ENCODE measurements at regions not wholly inside any gene's neighbourhood (a gene's known extent, or its start where the extent isn't known, plus 50 kb on each side); places are given as distances from the start of the nearest gene placed in this dataset.

DNA sequence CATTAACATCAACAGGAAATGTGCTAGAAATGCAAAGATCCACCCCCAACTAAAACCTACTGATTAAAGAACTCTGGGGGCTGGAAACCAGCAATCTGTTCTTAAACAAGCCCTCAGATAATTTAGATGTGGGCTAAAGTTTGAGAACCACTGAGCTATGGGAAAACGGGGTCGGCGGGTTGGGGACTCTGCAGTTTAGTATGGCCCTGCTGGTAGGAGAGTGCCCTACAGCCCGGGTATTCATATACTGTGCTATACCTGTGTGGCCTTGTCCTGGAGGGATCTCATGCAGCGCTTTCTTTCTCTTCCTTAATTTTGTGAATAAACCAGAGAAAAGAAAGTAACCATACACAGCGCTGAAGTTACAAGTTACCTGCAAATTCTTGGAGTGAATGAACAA is 189.7 kb upstream of the GBE1 start:
- DNase-seq: no peak

DNA sequence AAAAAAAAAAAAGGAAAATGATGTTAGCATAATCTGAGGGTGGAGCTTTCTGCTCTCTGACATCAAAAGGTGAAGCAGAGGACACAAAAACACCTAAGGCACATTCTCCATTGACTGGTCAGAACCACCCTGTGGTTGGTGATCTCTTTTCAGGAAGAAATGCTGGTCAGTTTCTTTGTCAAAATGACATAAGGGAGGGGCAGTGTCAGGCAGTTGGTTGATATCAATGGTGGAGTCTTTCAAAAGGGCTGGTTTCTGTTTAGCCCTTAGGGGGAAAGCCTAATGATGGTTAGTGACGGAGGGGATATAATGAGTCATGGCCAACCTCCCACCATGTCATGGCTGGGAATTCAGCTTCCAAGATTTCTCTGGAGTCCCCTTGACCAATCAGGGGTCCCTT is 185.9 kb upstream of the GBE1 start:
- DNase-seq: no peak

DNA sequence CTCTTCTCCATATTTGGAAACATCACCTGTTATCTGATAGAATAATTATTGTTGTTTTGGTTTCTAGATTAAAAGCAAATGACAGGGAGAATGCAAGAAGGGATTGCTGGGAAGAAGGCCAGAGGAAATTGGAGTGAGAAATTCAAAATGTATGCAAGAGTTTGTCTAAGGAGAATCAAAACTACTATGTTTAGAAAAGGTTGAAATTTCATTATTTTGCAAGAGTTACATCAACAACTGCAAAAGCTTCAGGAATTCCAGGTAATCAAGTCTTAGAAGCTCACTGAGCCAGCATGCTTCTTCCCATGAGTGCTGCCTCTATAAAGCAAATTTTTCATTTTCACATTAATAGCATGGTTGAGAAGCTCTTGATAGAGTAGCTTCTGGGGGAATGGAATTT is 177.2 kb upstream of the GBE1 start:
- DNase-seq: no peak

DNA sequence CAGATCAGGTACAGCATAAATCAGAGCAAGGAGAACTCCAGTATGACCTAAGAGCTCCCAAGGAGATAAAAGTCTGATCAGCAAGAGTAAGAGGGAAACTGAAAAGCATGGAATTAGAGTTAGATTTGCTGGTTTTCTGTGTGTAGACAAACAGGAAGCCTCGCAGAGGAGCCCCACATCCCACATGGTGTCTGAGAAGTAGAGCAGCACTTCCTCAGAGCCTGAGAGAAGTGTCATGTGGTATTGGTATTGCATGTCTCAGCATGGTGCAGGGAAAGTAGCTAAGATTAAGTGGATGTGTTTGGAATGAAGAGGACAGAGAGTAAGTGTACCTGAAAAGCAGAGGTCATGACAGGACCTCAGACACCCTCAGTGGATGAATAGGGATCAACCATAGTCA is 175.4 kb upstream of the GBE1 start:
- no peak for DNase-seq

DNA sequence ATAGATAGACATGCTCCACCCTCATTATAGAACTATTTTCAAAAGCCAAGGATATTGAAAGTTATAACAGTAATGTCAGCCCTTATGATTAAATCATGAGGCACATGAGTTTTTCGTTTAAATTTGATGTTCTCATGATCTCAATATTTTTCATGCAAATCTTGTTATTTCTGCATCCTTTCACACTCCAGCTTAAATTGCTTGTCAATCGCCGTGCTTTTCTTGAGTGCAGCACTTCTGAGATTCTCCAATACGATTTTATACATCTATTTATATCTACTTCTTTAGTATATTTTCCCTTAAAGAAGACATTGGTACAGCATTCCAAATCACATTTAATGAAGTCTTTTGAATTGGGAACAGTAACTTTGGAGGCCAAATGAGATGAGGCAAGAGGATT is 171.2 kb upstream of the GBE1 start:
- DNase-seq: no peak

DNA sequence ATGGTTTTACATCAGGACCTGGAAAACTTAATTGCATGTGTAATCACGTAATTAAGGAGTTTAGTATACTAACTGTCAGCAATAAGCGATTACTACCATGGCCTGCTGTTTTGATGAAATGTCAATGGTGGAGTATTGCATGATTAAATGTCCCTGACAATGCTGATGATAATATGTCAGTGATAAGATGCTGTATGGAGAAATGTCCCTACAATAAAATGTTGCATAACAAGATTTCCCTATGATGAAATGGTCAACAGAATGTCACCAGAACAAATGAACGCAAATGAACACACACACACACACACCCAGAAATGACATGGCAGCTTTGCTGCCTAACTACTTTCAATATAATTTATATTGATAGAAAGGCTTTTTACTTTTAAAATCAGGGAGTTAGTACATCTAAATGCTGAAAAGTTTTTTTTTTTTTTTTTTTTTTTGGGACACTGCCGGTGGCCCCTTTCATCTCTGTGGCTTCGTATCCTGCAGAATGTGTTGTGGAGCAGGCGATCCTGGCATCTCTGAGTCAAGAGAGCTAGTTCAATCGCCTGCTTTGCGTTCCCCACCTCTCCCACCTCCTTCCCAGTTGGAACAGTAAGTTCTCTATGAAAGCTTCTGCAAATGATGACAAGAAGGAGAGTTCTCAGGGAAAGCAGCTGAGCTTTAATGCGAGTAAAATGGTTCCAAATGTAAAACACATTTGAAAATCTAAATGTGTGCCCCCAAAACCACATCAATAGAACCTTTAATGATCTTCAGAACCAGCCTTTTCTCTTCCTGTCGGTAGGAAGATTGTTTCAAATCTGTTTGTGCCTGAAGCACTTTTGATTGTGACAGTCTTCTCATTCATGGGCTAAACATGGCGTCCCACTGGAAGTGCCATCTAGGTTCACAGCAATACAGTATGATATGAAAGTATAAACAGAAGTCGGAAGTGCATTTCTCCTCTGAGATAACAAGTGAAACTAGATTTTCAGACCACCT is 170.1 kb upstream of the GBE1 start:
- DNase-seq: no peak

DNA sequence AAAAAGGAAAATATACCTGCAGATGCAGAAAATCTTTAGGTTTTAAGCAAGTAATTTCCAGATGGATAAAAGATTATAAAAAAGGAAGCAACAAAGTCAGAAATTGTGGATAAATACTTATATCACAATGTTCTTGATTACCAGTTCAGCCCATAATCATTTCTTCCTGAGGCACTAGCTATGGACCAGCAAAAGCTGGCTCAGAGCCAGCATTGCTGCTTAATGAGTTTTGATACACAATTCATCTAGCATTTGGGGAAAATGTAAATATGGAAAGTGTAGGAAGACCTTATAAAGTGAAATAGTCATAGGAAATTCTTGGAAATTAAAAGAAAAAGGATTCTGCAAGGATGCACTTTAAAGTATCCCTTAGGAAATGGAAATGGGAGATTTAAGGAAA is 168.3 kb upstream of the GBE1 start:
- no peak for DNase-seq

DNA sequence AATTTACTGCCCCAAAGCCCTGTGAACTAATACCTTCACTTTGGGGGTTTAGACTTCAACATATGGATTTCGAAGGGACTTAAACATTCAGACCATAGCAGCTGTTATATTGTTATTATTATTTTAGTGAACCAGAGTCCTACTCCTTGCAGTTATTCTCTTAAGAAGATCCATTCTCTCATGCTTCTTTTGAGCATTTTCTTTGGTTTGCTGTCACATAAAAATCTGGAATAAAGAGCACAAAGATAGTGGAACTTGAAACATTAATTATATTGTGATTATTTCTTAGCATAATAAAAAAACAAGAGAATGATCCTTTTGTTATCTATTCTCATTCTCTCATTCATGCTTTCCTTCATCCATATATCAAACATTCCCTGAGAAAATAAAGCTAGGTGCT is 166.4 kb upstream of the GBE1 start:
- DNase-seq: no peak

DNA sequence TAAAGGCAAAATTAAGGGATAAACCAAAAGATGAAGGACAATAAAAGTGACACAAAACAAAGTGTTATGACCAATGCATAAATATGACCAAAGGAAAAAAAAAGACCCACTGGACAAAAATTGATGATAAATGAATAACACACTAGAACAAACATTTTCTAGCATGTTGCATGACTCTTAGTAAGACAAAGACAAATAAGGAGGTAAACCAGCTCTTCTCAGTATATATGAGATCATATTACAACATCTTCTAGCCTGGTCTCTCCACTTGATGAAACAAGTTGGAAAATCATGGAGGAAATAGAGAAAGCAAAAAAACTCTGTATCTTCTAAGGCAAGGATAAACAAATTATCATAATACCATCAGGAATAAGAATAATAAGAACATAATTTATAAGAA is 163.9 kb upstream of the GBE1 start:
- no peak for DNase-seq

DNA sequence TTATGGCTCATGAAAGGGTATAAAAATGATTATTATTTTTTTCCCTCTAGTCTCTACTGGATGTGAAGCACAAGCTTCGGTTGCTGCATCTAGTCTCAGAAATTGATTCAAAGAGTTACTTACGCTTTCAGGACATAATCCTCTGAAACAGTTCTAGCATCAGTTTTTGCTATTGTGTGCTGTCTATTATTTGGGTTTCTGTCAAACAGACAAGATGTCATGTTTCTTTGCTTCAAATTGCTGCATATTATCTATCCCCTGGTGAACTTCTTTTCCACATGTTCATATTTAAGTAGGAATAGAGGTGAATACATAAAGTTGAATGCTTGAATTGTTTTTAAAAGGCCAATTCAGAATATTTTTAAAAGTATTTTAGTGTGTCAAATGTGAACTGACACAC is 161.6 kb upstream of the GBE1 start:
- no peak for DNase-seq

DNA sequence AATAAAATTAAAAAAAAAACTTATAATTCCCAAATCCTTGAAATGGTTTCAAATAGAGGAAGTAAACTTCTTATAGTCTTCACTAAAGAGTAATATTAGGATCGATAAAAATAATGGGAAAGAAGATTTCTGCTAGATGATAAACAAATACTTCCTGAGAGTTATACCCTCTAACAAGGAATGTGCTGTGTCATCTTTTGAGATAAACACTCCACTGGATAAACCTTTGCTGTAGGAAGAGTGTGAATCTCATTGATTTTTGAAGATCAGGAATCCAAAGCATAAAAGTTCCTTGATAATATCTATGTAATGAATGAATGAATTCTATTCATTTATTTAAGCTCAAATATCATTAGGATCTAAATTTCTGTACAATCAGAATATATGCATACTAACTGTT is 161.0 kb upstream of the GBE1 start:
- no peak for DNase-seq

DNA sequence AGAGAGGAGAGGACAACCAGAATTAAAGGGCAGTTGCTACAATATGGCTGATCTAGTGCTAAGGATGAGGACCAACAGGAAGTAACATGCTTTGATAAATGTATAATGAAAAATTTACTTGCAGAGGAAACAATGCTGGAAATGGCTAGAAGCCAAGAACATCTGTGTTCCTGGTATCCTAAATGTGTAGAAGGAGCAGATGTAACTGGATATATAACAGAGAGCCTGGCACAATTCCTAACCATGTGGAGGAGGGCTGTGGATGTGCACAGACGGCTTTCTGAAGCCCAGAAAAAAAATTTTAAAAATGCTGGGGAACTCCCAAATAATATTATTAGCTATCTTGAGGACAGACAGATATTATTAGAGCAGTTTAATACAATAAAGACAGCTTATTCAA is 159.4 kb upstream of the GBE1 start:
- DNase-seq: no peak

DNA sequence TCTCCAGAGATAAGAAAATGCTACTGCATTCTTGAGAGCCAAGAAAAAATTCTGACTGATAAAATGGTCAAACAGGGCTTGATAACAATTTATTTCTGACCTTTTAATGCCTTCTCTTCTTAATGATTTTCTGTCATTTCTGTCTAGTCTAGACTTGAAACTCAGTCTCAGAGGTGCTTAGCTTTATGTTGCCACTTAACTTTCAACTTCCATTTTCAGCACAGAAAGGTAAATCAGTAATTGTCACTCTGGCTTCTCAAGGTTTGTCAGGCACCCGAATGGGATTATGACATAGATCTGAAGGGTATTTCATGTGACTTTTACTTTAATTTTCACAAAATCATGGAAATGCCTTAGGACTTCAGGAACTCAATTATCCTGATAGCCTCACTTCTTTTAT is 155.4 kb upstream of the GBE1 start:
- no peak for DNase-seq

DNA sequence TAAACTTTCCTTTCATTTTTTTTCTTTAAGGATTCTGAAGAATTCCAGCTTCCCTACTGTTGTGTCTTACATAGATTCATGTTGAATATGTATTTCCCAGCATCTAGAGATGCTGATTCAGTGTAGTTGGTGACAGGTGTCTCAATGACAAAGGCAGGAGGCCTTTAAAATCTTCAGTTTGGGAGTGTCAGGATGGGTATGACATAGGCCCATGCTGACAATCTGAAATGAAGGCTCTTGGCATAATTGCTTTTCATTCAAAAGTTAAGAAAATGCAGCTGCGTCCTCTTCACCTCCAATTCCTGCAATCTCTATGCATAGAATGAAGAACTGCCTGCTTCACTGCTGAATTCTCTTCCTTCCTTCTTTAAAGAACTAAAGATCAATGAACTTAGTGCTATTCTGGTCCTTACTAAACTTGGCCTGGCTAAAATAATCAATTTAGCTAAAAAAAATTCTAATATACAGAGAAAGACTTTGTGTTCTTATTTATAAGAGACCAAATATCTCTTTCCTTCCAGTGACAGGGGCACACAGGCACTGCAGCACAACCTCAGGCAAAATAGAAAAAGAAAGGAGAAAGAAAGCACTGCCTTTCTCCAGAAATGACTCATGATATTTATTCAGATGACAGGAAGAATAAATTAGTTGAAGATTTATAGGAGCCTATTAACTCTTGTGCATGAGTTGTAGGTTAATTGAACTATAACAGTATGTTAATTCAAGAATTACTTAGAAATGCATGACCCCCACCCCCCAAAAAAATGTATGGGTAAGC is 152.6 kb upstream of the GBE1 start:
- DNase-seq: no peak

DNA sequence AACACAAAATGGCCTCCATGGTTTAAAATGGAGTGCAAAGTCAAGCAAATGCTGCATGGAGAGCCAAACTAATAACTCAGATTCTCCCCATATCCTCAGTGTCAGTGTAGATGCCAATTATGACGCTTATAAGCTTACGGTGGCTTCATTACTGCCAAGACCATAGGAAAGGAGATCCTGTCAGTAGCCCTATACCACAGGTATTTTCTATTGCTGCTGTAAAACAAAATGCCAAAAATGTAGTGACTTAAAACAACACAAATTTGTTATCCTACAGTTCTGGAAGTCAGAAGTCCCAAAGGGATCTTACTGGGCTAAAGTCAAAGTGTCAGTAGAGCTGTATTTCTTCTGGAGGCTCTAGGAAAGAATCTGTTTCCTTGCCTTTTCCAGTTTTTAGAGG is 149.8 kb upstream of the GBE1 start:
- DNase-seq: no peak

DNA sequence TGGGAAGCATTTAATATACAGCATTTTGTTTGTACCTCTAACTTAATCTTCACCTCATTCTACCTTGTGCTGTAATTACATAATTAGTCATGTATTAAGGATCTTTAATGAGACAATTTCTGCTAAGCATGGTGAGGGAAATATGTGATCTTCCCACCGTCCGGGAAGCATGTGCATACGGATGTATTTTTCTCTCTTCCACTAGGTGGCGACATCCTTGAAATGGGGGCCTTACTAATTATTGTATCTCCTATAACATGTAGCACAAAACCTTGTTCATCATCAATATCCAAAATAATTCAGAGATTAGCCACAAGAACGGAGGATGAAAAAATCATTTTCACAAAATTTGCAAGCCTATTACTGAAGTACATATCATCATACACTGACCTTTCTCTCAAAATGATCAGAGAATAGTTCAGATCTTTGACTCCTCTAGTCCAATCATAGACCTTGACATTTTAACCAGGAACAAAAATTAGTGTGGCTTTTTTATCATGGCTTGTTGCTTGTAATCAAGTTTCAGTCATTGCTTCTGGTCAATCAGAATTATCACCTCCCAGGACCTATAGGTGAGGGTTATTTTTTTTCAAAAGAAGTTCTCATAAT is 148.9 kb upstream of the GBE1 start:
- DNase-seq: peak; percentile 3

DNA sequence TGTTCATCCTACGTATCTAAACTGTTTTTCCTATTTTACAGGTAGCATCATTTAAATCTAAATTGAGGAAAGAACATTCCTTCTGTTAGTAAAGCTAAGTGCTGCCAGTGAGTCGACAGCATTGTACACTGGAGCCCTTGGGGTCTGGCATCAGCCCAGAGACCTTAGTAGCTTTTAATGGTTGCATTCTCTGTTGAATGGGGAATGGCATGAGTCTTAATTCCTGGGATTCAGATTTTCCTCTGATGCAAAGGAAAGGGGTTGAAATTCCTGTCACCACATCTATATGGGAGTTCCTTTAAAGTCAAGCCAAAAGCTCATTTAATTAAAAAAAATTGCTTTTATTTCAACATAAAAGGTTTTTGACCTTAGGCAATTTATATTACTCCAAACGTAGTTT is 148.4 kb upstream of the GBE1 start:
- no peak for DNase-seq

DNA sequence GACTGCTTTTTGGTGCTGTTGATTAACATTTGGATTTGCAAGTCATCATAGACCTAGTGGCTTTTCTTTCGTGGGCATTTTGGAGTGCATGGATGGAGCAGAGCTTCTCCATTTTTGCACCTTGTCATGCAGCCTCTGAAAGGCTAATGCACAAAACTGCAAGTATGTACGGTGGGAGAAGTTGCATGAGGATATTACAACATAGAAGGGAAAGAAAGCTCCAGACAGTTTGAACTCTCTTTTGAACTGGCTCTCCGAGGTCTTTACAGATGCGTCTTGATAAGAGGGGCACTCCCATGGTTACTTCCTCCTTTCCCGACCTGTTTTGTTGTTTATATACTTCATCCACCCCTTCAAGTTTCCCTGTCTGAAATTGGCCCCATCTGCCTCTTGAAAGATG is 147.1 kb upstream of the GBE1 start:
- no peak for DNase-seq

DNA sequence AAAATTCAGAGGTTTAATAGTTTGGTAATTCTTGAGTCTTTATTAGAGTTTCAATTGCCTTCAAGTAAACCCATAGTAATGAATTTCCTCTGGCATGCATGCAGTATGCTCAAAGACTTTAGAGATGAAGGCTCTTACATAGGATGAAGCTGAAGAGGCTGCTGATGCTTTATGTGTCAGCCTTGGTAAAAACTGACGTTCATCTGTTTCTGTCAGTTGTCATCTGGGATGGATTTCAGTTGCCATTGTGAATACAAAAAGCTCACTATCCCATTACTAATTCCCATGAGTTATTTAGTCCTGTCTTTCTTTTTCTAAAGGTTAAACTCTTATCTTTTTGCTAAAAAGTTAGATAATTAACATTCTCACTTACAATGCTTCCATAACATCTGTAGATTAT is 136.9 kb upstream of the GBE1 start:
- DNase-seq: no peak

DNA sequence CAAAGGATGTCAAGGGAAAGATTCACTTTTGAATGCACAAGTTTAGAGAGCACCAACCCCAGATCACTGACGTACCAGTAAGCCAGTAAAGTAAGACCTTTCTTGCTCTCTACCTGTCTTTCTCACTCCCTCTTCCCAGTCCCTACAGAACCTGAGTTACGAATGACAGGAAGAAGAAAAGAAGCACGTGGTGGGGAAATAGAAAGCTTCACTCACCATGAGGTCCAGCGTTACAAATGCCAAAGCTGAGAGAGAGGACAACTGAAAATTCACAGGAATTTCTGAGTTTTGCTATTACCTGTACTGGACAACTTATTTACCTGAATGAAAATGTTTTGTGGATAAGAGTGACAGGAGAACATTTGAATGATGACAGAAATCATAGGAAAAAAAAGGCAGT is 133.2 kb upstream of the GBE1 start:
- no peak for DNase-seq

DNA sequence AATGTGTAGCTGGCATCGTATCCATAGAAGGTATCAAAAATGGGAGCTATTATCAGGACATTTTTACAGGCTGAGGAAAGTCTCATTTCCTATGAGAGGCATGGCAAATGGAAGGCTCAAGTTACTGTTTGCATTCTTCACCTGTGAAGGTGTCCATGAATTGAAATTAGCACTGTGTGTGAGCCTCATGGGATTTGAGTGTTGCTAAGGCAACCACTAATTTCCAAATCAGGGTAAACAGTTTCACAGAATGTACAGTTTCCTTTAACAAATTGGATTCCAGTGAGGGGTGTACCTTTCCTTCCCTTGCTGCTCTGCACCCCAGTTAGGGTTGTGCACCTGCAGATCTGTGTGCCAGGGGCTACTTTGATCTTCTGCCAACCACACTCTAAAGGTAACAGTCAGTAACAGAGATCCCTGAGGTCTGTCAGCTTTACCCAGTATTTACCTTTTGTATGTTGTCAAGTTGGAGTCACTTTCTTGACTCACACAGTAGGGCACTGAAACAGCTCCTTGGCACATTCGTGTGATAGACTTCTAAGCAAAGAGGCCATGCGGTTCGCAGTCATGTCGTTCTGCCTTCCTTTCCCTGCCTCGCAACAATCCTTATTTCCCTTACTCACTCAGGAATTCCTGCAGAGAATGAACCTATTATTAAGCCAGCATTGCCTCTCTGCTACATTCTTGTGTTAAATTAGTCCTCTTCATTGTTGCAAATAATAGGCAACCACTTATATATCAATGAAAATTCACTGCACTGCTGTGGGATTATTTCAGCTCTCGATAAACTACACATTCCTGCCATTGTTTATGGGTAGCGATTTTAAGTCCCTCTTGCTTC is 129.8 kb upstream of the GBE1 start:
- DNase-seq: no peak

DNA sequence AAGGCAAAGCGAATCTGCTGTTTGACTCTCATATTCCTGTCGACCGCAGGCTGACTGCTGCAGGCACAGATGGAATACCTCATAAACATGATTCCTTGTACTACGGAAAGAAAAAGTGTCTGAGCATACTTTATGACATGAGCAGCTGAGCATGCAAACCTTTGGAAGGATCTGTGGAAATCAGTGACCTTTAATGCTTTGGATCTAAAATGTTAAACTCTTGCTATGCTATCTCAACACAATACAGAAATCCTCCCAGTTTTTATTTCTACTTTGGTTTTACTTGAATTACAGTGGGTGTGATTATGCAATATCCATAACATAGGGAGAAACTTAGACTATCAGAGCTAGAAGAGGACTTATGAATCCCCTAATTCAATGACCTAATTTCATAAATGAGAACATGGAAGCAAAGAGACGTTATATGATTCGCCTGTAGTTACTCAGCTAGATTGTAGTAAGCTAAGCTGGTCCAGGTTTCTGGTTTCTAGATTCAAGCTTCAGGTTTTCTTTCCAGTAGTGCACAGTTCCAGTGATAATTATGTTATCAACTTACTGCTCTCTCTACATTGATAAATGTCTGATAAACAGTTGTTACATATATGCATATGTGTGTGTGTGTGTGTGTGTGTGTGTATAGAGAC is 127.6 kb upstream of the GBE1 start:
- no peak for DNase-seq

All from activated CD4-positive, alpha-beta T cell treated with anti-CD3 and anti-CD28 coated beads for 48 hours (primary cell).